Stimulated activated CD8-positive, alpha-beta memory T cell treated with anti-CD3 and anti-CD28 coated beads, Interleukin-7, amount 100 ng/mL, for 4 hours (primary cell): ENCODE measurements at regions not wholly inside any gene's neighbourhood (a gene's known extent, or its start where the extent isn't known, plus 50 kb on each side); places are given as distances from the start of the nearest gene placed in this dataset.
"Not testable (repeated sequence)": the region's sequence is repeated elsewhere in the genome, so short reads cannot be mapped to it uniquely, and the experiment has no call there.

Experiments
- DNase-seq, 2 donors: peaks; one replicate each; pipeline ENCODE4 v3.0.0-alpha.2; 2020; ENCODE audit warnings: low read depth in 2 of 2

DNA sequence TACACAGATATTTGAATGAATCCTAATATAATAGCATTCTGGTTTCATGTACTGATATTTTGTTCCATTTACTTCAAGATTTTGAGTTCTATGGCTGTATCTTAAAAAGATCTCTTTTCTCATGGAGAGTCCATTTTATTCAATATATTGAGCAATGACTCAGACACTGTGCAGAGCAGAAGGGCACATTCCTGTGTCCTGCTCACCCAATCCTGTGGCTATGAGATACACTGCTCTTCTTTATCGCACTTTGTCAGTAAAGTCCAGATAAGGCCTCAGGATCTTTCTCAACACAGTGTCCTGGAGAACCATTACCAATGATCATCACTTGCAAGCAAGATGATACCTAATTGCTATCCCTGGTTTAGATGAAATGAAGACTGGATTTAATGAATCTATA lies 155.0 kb downstream of the CYSLTR2 start:
- no peak for DNase-seq

DNA sequence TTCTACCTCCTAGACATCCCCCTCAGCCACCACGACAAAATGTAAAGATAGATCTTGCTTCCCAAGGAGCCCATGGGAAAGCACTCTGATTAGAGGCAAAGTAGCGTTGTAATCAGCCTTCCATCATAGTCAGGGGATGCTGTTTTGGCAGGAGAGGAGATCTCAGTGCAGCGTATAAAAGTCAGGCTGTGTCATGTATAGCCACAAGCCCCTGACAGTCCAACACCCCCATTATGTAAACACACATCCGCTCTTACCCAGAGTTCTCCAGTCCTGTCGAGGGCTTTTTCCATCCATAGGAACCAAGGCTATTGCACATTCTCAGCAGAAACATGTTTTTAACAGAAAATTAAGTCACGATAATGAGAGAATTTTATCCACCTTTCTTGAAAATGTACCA lies 156.3 kb downstream of the CYSLTR2 start:
- DNase-seq = no peak

DNA sequence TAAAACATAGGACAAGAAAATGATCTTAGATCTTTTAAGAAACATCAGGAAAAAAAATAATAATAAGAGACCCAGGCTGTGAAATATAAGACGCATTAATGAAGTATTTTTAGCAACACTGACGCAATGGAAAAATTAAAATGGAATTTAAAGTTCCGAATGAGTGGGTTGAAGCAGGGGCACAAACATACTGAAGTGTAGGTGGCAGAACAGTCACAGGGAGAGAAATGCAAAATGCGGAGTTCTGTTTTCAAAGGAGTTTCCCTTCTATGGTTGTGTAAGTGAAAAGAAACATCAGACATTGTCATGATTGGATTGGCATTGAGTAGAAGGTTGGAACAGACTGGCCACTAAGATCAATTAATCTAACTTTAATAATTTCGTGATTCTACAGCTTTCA lies 159.8 kb downstream of the CYSLTR2 start:
- no peak for DNase-seq

DNA sequence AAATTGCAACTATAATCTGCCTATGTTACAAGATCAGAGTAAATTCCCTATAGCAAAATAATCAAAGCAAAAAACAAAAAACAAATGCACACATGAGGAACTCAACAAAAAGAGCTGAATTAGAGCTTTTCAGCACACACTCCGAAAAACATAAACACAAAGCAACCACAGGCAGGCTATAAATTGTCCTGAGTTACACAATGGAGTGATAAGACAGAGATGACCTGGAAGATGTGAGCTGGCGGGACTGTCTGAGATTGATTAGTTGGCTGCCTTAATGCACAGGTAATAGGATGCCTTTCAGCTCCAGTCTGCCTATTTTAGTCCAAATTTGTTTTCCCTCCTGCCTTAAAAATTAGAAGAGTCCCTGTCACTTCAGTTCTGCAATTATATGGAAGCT lies 159.0 kb upstream of the FNDC3A start:
- DNase-seq = no peak

DNA sequence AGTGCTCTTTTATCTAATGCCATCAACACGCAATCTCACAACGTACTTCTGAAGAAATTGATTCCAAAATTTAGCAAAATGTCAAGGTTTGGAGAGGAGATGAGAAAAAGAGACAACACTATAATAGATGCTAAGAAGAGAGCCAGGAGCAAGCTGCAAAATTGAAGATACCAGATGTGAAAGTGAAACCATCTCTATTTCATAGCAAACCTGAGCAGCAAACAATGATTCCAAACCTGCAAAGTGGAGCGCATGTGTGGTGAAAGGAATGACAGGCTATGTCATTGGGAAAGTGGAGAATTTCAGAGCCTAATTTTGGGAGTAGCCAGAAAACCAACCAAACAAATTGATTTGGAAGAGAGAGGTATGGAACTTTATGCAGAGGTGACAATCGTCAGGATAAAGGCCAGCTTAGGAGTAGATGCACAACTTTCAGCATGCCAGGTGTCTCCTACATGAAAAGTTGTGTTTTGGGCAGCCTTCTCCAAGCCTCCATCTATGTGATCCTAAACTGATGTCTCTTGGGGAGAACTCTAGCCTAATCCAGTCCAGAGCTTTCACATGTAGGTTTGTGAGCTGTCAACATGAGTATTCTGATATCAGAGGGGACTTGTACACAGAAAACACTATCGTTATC lies 158.4 kb upstream of the FNDC3A start:
- no peak for DNase-seq

DNA sequence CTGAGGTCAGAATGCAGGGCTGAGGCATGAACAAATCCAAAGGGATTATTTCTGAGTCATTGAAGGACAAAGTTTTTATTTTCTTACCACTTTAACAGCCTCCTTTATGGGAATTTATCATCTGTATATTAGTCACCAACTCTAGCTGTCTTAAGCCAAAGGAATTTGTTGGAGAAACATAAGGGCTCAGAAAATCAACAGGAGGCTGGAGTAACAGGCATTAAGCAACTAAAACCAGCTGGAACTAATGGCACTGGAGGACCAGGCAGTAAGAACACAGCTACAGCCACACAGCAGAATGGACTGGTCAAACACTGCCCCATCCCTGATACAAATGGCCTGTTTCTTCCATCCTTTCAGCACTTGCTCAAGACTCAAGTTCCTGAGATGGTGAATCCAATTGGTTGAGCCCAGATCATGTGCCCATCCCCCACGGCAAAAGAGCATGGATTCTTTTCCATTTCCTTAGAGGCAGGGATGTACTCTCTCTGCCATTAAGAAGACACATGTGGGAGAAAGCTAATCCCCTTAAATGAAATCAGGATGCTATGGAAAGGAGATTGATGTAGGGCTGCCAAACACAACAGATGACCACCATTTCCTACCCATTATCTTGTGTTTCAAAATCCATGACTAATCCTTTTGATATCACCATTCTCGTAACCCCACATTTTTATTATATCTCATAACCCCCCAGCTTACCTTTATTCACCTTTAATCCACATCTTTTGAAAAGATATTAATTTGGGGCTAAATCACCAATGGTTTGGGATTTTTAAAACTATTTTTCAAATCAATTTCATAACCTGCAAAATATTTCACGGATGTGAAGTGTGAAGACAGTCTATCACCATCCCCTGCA lies 157.0 kb upstream of the FNDC3A start:
- DNase-seq = no peak

DNA sequence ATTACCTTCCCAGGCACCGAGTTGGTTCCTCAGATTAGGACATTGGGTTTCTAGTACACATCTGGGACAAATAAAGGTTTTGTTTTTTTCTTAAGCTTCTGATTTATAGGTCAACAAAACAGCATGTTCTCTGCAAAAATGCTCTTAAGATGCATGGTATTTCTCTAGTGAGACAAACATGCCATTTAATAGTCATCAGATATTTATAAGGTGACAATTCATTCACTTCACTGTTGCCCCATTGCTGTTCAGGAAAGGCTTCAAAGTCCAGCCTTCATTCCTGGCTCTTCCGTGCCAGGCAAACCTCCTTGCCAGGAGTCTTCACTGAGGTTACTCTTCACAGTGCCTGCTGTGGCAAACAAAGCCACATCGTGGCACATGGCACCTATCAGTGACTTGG lies 156.3 kb upstream of the FNDC3A start:
- DNase-seq = no peak

DNA sequence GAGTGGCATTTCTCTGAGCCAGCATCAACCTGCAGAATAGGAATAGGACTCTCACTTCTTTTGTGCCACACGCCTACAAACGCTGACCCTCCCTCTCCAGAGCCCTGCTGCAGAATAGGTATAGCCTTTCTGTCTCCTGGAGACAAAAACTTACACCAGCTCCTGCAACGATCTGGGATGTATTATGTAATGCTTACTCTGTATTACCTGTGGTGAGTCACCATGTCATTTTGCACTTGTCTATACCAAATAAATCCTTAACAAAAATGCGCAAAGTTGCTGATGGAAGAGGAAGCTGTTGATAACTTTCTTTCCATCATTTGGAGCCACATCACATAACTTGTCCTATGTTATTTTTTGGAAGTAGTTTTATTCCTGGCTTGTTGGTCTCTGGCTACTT lies 155.8 kb upstream of the FNDC3A start:
- no peak for DNase-seq

DNA sequence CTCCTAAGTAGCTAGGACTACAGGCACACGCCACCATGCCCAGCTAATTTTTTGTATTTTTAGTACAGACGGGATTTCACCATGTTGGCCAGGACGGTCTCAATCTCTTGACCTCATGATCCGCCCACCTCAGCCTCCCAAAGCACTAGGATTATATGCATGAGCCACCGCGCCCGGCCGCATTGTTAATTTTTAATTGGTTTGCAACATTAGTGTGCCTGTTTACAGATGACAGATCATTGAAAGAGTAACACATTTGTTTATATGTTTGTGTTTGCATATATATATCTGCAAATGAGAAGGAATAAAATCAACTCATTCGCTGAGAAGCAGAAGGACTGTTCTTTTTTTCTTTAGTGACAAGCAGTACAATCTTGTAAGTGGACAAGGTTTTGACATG lies 152.2 kb upstream of the FNDC3A start:
- not testable (repeated sequence) for DNase-seq

DNA sequence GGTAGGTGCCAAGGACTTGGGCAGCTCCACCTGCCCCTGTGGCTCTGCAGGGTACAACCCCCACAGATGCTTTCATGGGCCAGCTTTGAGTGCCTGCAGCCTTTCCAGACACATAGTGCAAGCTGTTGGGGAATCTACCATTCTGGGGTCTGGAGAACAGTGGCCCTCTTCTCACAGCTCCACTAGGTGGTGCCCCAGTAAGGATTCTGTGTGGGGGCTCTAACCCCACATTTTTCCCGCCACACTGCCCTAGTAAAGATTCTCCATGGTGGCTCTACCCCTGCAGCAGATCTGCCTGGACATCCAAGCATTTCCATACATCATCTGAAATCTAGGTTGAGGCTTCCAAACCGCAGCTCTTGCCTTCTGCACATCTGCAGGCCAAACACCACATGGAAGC lies 149.7 kb upstream of the FNDC3A start:
- DNase-seq = no peak

DNA sequence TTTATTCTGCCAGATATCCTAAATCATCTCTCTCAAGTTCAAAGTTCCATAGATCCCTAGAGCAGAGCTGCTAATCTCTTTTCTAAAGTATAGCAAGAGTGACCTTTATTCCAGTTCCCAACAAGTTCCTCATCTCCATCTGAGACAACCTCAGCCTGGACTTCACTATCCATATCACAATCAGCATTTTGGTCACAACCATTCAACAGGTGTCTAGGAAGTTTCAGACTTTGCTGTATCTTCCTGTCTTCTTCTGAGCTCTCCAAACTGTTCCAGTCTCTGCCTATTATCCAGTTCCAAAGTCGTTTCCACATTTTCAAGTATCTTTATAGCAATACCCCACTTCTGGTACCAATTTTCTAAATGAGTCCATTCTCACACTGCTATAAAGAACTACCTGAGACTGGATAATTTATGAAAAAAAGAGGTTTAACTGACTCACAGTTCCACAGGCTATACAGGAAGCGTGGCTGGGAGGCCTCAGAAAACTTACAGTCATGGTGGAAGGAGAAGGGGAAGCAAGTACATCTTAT lies 148.7 kb upstream of the FNDC3A start:
- DNase-seq = not testable (repeated sequence)

DNA sequence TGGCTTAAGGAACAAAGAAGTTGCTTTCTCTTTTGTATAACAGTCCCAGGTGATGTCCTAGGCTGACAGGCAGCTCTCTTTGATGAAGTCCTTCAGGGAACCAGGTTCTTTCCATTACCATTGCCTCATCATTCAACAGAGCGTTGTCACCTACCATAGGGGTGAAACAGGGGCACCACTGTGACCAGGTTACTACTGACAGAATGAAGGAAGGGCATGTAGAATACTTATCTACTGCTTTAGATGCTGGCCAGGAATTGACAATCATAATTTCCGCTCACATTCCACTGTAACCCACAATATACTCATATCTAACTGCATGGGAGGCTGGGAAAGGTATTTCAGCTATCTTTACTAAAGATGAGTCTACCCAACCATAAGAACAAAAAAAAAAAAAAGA lies 148.0 kb upstream of the FNDC3A start:
- no peak for DNase-seq

DNA sequence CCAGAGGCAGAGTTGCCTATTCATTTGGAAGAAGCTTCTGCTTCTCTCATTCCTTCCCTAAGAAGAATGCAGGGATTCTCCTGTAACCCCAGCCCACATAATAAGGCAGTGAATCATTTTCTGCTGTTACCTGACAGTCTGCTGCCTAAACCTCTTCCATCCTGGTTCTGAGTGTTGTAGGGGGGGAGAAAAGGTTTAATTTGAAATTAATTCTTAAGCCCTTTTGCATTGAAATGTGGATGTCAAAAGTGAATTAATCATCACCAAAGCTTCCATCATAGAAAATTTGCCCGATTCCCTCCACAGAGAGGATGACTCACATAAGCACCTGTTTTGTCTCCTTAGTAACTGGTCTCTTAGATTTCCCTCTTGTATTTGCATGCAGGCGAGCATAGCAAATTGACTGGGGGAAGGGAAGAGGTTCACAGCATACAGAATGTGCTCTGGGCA lies 146.7 kb upstream of the FNDC3A start:
- DNase-seq = no peak

DNA sequence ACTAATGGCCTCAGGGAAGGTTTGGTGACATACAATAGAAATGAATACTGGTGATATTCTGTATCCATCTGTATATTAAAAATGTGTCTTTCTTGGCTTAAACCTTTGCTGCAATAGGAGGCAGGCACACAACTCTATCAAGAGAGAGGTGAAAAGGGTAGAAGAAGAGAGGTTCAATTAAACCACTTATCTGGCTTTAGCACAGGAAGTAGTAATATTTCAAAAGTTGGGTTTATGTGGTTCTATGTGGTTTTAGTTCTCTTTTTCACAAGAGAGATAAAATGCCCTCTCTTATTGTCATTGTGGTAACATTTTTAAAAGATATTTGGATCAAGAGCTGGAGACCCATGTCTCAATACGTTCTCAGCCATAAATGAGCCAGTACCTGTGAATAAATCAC lies 146.2 kb upstream of the FNDC3A start:
- DNase-seq = no peak

DNA sequence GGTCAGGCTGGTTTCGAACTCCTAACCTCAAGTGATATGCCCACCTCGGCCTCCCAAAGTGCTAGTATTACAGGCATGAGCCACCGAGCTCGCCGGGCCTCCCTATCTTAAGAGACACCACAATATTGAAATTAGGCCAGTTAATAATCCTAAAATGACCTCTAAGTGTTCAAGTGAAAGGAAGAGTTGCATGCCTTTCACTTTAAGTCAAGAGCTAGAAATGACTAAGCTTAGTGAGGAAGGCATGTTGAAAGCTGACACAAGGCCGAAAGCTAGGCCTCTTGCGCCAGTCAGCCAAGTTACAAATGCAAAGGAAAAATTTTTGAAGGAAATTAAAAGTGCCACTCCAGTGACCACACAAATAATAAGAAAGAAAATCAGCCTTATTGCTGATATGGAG lies 144.5 kb upstream of the FNDC3A start:
- no peak for DNase-seq

DNA sequence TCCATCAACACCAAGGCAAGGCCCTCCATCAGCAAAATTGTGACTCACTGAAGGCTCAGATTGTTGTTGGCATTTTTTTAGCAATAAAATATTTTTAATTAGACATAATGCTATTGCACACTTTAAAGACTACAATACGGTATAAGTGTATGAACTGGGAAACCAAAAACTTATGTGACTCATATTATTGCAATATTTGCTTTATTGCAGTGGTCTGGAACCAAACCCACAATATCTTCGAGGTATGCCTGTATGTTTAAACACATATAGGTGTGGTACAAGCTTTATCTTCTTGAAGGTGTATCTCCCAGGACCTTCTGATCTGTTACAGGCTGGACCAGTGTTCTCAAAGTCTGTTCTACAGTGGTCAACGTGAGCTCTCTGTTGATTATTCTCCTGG lies 142.3 kb upstream of the FNDC3A start:
- no peak for DNase-seq

DNA sequence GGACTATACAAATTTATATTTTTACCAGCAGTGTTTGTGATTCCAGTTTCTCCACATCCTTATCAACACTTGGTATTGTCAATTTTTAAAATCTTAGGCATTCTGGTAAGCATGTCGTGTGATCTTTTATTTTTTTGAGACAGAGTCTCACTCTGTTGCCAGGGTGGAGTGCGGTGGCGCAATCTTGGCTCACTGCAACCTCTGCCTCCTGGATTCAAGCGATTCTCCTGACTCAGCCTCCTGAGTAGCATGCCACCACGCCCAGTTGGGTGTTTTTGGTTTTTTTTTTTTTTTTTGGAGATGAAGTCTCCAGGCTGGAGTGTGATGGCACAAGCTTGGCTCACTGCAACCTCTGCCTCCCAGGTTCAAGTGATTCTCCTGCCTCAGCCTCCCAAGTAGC lies 140.4 kb upstream of the FNDC3A start:
- not testable (repeated sequence) for DNase-seq

DNA sequence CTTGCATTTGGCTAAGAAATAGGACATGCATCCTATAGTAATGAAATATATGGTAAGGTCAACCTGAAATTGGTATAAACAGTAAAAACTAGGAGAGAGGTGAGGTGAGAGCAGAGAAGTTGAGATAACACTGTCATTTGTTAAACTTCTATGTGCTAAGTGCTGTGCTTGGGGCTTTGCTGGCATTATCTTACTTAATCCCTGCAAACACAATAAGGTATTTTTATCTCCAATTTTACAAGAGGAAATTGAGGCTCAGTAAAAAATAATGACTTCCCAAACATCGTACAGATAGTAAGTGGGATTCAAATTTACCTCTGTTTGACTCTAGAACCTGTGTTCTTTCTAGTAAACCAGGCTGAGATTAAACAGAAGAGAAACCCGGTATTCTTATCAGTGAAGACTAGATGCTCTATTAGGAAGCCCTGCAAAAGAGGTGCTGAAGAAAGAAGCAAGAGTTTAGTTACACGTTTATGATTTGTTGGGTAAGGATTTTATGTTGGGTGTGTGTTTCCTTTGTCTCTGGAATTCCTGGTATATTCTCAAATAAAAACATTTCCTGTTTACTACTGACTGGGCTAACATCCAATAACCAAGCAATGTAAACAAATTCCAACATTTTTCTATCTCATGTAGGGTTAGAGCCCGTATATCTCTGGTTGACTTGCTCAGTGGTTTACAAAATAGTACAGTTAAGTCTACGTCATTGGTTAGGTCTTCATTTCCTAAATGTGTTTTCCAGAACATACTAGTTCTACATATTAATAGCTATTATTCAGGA lies 137.3 kb upstream of the FNDC3A start:
- DNase-seq = no peak

DNA sequence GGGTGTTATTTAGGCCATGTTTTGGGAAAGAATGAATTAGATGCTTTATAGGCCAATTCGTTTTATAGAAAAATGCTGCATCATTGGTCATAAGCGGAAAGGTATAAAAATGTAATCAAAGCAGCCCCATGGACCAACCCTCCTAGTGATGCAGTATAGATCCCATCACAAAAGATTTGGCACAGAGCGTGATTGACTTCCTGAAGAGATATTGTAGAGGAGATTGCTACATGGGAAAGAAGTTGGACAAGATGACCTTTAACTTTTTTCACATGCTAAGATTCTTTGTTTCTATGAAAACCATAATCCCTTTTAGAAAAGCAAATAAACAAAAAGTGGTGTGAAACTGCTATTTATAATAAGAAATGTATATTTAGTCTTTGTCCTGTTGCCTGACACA lies 136.5 kb upstream of the FNDC3A start:
- no peak for DNase-seq

DNA sequence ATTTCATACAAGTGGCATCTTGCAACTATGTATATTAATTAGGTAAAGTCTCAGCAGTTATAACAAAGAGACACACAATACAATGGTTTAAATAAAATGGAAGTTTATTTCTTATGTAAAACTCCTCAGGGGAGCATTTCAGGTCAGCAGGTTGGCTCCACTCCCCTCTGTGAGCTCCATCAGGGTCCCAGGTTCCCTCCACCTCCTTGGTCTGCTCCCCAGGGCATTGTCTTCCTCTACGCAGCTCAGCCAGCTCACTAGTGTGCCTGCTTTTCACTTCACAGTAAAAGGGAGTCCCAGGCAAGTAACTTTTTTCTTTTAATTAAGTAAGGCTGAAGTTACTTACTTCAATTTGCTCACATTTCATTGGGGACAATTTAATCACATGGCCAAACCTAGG lies 135.3 kb upstream of the FNDC3A start:
- DNase-seq = no peak

DNA sequence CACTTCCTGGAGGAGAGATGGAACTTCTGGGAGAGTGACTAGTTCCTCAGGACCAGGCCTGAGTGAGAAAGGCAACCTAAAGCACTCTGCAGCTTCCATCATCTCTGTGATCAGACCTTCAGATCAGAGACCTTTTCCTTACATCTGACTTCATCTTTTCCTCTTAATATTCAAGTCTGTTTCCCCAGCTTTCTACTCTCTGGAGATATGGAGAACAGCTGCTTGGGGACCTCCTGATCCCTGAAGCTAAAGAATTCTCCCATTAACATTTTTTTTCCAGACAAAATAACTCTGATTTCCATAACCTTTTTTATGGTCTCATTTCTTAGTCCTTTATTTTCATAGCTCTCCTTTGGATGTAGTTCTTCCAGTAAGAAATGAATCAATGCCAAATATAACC lies 133.4 kb upstream of the FNDC3A start:
- no peak for DNase-seq

DNA sequence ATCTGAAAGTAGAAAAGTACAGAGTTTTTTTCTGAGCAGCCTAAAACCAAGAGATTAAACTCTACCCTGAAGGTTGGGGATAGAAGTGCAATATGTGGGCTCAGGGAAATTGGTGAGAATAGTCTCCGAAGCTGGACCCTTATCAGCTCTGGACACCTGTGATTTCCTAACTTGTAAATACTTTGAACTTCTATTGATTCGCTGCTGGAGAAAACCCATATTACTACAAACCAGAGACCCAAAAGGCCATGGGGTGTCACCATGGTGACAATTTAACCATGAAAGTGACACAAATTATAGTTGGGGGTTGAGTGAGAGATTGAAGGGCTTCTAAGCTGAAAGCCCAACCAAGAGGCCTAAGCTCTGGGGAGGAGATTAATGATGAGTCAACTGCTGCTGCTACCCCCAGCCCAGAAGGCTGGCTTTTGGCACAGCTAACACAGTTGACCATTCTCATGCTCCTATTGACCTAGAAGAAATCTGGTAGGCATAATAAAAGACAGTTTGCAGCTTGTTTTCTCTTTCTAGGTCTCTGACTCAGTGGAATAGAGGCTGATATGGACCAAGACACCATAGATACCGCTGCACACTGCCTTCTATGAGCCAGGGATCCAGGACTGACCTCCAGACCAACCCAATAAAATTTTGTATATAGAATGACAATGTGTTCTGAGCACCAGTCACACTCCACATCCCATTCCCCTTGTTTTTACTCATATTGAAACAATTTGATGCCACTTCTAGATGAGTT lies 131.9 kb upstream of the FNDC3A start:
- DNase-seq = no peak
